ENCODE measurements at regions not wholly inside any gene's neighbourhood (a gene's known extent, or its start where the extent isn't known, plus 50 kb on each side); places are given as distances from the start of the nearest gene placed in this dataset.

DNA sequence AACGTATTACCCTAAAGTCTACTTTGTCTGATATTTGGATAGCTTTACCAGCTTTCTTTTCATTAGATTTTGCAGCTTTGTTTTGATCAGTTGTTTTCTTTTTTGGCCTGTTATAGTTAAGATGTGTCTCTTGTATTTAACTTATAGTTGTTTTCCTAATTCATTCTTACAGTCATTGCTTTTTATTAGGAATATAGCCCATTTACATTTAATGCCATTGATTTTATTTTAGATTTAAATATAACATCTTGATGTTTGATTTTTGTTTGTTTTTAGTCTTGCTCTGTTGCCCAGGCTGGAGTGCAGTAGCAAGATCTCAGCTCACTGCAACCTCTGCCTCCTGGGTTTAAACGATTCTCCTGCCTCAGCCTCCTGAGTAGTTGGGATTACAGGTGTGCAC, 215.9 kb upstream of the HDAC4 start:
- ATAC-seq (no peak), FAIRE-seq (no peak), DNase-seq (ENCODE audit: extremely low read depth in 1 of 4, low spot score in 3 of 4) (no peak)
- Histone ChIP-seq H3K9ac (ENCODE audit: insufficient read depth in 1 of 2, low read depth in 2 of 2, low read length in 2 of 2) (no peak overlapping the region), H3K9me3 (replicated peaks; ENCODE audit: control insufficient read depth, insufficient read depth, low read depth, low read length) (no peaks in the 10 kb centered on the region), H3K27ac (ENCODE audit: extremely low read depth, low read depth, low read length) (no peak overlapping the region), H2AFZ (ENCODE audit: low read depth, low read length) (no peak overlapping the region), H3K4me1 (replicated peaks in 1 of 2; ENCODE audit: control insufficient read depth in 2 of 2, insufficient read depth in 2 of 2, low read length in 2 of 2) (no peaks in the 10 kb centered on the region), H3K27me3 (ENCODE audit: control insufficient read depth in 2 of 2, insufficient read depth in 2 of 2, low read length in 2 of 2) (peaks cover 0 to 6% of the 10 kb centered on the region in 2 experiments; a peak in 1 of 5 replicates), H3K4me2 (ENCODE audit: insufficient read depth, low read length) (no peak overlapping the region), H3K4me3 (no peak overlapping the region), H3K9me1 (ENCODE audit: control insufficient read depth, insufficient read depth, low read length) (no peaks in the 10 kb centered on the region), H4K20me1 (replicated peaks; ENCODE audit: control insufficient read depth, insufficient read depth, low read length) (no peaks in the 10 kb centered on the region), H3K36me3 (ENCODE audit: control insufficient read depth, insufficient read depth, low read length) (no peaks in the 10 kb centered on the region), H3K79me2 (ENCODE audit: control insufficient read depth, insufficient read depth, low read length) (no peaks in the 10 kb centered on the region)
- no TSS peak for BruUV-seq (replicated peaks)
- 0% methylated on average over 2 of the region's 2 CpGs for WGBS (ENCODE audit: insufficient coverage, low coverage, missing lambda C conversion rate)
- intact Hi-C loops (cut with micrococcal nuclease) (no loop called here), in situ Hi-C loops (cut with MboI) (no loop called here)
- TF ChIP-seq ZNF507 (tag; conservative IDR thresholded peaks at IDR 0.05): peak; percentile 91
- TF ChIP-seq, protein P1, sequence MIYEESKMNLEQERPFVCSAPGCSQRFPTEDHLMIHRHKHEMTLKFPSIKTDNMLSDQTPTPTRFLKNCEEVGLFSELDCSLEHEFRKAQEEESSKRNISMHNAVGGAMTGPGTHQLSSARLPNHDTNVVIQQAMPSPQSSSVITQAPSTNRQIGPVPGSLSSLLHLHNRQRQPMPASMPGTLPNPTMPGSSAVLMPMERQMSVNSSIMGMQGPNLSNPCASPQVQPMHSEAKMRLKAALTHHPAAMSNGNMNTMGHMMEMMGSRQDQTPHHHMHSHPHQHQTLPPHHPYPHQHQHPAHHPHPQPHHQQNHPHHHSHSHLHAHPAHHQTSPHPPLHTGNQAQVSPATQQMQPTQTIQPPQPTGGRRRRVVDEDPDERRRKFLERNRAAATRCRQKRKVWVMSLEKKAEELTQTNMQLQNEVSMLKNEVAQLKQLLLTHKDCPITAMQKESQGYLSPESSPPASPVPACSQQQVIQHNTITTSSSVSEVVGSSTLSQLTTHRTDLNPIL (CRISPR knock-in tag; IDR thresholded peaks at IDR 0.05): no peak
- ChIA-PET POLR2A (interaction anchor here (1.2 kb wide), 1 partner anchor 10 kb away, joined by 3 read pairs; no protein-coding TSS in a partner anchor), CTCF (ENCODE audit: low intra/inter-chr PET ratio) (no interaction called here)

DNA sequence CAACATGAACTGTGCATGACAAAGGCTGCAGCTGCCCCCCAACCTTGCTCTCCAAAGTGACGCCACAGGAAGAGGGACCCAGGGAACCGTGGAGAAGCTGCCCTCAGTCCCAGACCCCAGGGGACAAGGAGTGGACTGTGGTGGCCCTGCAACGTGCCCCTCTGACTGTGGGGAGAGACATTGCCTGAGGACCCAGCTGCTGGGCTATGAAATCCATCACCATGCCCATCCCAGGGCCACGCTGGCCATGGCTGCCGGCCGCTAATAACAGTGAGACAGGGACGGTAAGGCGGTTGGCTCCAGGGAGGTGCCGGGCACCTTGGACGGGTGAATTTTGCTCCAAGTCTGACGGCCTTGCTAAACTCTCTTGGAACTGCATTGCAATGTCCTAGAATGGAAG, 211.3 kb upstream of the HDAC4 start:
- no TSS peak for BruUV-seq (replicated peaks)
- H4K20me1 ChIP-seq (replicated peaks; ENCODE audit: control insufficient read depth, insufficient read depth, low read length): no peaks in the 10 kb centered on the region
- peaks cover 0 to 45% of the 10 kb centered on the region in 2 experiments; a peak in 2 of 5 replicates for H3K27me3 ChIP-seq (ENCODE audit: control insufficient read depth in 2 of 2, insufficient read depth in 2 of 2, low read length in 2 of 2)
- intact Hi-C loops (cut with micrococcal nuclease) (no loop called here), in situ Hi-C loops (cut with MboI) (no loop called here)
- H3K27ac ChIP-seq (ENCODE audit: extremely low read depth, low read depth, low read length): no peak overlapping the region
- no peak overlapping the region for H2AFZ ChIP-seq (ENCODE audit: low read depth, low read length)
- ChIA-PET CTCF (ENCODE audit: low intra/inter-chr PET ratio) (no interaction called here), POLR2A (no interaction called here)
- no peak for DNase-seq (ENCODE audit: extremely low read depth in 1 of 4, low spot score in 3 of 4)
- no peaks in the 10 kb centered on the region for H3K79me2 ChIP-seq (ENCODE audit: control insufficient read depth, insufficient read depth, low read length)
- H3K4me2 ChIP-seq (ENCODE audit: insufficient read depth, low read length): no peak overlapping the region
- no peak overlapping the region for H3K9ac ChIP-seq (ENCODE audit: insufficient read depth in 1 of 2, low read depth in 2 of 2, low read length in 2 of 2)
- 0% methylated on average over 8 of the region's 11 CpGs for WGBS (ENCODE audit: insufficient coverage, low coverage, missing lambda C conversion rate)
- no peak overlapping the region for H3K4me3 ChIP-seq
- no peaks in the 10 kb centered on the region for H3K9me1 ChIP-seq (ENCODE audit: control insufficient read depth, insufficient read depth, low read length)
- ATAC-seq: no peak
- no peaks in the 10 kb centered on the region for H3K4me1 ChIP-seq (replicated peaks in 1 of 2; ENCODE audit: control insufficient read depth in 2 of 2, insufficient read depth in 2 of 2, low read length in 2 of 2)
- no peak for FAIRE-seq
- H3K36me3 ChIP-seq (ENCODE audit: control insufficient read depth, insufficient read depth, low read length): no peaks in the 10 kb centered on the region
- H3K9me3 ChIP-seq (replicated peaks; ENCODE audit: control insufficient read depth, insufficient read depth, low read depth, low read length): no peaks in the 10 kb centered on the region
- TF ChIP-seq ZNF699 (CRISPR knock-in tag; IDR thresholded peaks at IDR 0.05; ENCODE audit: insufficient replicate concordance) (no peak), FIP1L1 (IDR thresholded peaks at IDR 0.05; ENCODE audit: low read depth, low read length, poor library complexity, severe bottlenecking) (no peak), BACH1 (tag; IDR thresholded peaks at IDR 0.05) (no peak), CBX8 (IDR thresholded peaks at IDR 0.05; ENCODE audit: borderline replicate concordance, extremely low read depth, low read depth, low read length, poor library complexity, severe bottlenecking) (no peak), RBFOX2 (IDR thresholded peaks at IDR 0.05; ENCODE audit: low read depth, low read length) (no peak), SAP30 (IDR thresholded peaks at IDR 0.05; ENCODE audit: borderline replicate concordance, insufficient read depth, low read depth, low read length, poor library complexity, severe bottlenecking) (no peak), SMARCC2 (IDR thresholded peaks at IDR 0.05; ENCODE audit: low read depth) (no peak)
- TF ChIP-seq, protein P2, sequence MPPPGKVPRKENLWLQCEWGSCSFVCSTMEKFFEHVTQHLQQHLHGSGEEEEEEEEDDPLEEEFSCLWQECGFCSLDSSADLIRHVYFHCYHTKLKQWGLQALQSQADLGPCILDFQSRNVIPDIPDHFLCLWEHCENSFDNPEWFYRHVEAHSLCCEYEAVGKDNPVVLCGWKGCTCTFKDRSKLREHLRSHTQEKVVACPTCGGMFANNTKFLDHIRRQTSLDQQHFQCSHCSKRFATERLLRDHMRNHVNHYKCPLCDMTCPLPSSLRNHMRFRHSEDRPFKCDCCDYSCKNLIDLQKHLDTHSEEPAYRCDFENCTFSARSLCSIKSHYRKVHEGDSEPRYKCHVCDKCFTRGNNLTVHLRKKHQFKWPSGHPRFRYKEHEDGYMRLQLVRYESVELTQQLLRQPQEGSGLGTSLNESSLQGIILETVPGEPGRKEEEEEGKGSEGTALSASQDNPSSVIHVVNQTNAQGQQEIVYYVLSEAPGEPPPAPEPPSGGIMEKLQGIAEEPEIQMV (tag; conservative IDR thresholded peaks at IDR 0.05; ENCODE audit: low read depth): no peak
- TF ChIP-seq, protein P3, sequence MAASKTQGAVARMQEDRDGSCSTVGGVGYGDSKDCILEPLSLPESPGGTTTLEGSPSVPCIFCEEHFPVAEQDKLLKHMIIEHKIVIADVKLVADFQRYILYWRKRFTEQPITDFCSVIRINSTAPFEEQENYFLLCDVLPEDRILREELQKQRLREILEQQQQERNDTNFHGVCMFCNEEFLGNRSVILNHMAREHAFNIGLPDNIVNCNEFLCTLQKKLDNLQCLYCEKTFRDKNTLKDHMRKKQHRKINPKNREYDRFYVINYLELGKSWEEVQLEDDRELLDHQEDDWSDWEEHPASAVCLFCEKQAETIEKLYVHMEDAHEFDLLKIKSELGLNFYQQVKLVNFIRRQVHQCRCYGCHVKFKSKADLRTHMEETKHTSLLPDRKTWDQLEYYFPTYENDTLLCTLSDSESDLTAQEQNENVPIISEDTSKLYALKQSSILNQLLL (CRISPR knock-in tag; IDR thresholded peaks at IDR 0.05; ENCODE audit: borderline replicate concordance): no peak
